H1 (cell line): ENCODE measurements at regions not wholly inside any gene's neighbourhood (a gene's known extent, or its start where the extent isn't known, plus 50 kb on each side); places are given as distances from the start of the nearest gene placed in this dataset.

Experiments
- CTCF ChIA-PET: fragments of 300-600 bp; sonication (Branson Sonifier 250); formaldehyde crosslinking; loops from one replicate; lab custom pipeline; 2021; ENCODE audit not compliant: partially characterized antibody; lab: Charles Lee
- POLR2A ChIA-PET: fragments of 300-600 bp; sonication (Branson Sonifier 250); formaldehyde crosslinking; loops from one replicate; lab custom pipeline; 2021; ENCODE audit warnings: inconsistent platforms; ENCODE audit not compliant: partially characterized antibody; lab: Charles Lee
- DNase-seq, 2 experiments: peaks; one replicate each; pipeline versions ENCODE4 v3.0.0 to v3.0.0-alpha.2; 2010 to 2022; ENCODE audit warnings: low spot score in 2 of 2, low read depth in 1 of 2, mixed read lengths in 1 of 2
- FAIRE-seq: peaks from 2 replicates; lab custom pipeline; 2011; peaks lifted over from hg19 to GRCh38; lab: Jason Lieb, UNC
- H2AFZ ChIP-seq: 2 replicates; pipeline ENCODE4 v1.8.1; 2012; ENCODE audit warnings: low read length, inconsistent platforms
- H2AK5ac ChIP-seq: 2 replicates; pipeline ENCODE4 v1.6.1; 2013; ENCODE audit warnings: low read depth, low read length
- H2BK120ac ChIP-seq: replicated peaks from 2 replicates; pipeline ENCODE3; 2013; ENCODE audit warnings: low read depth, low read length, inconsistent platforms
- H2BK12ac ChIP-seq: 2 replicates; pipeline ENCODE4 v1.6.1; 2013; ENCODE audit warnings: low read depth, low read length
- H2BK15ac ChIP-seq: 2 replicates; pipeline ENCODE4 v1.6.1; 2013; ENCODE audit warnings: low read length
- H2BK20ac ChIP-seq: 2 replicates; pipeline ENCODE4 v1.6.1; 2013; ENCODE audit warnings: low read length
- H2BK5ac ChIP-seq: 2 replicates; pipeline ENCODE4 v1.6.1; 2013; ENCODE audit warnings: low read depth, low read length
- H3K14ac ChIP-seq: 2 replicates; pipeline ENCODE4 v1.6.1; 2013; ENCODE audit warnings: inconsistent platforms; ENCODE audit not compliant: insufficient read length
- H3K18ac ChIP-seq: 2 replicates; pipeline ENCODE4 v1.6.1; 2013; ENCODE audit warnings: low read length; ENCODE audit errors: extremely low read depth
- H3K23ac ChIP-seq: 2 replicates; pipeline ENCODE4 v1.6.1; 2013; ENCODE audit warnings: inconsistent platforms; ENCODE audit not compliant: insufficient read length
- H3K23me2 ChIP-seq: 2 replicates; pipeline ENCODE4 v1.6.1; 2013; ENCODE audit warnings: low read depth, low read length
- H3K27ac ChIP-seq: 2 replicates; pipeline ENCODE4 v1.6.1; 2011; ENCODE audit warnings: low read depth, low read length, inconsistent platforms
- H3K27me3 ChIP-seq, 4 experiments: replicated peaks in 1 of 4; 1 replicate in 1 of 4; 2 replicates in 3 of 4; pipeline versions ENCODE4 v1.6.1 to v1.8.1; 2011 to 2013; ENCODE audit warnings: low read length in 3 of 4, mild to moderate bottlenecking in 3 of 4, inconsistent platforms in 2 of 4, mixed read lengths in 2 of 4, moderate library complexity in 1 of 4; ENCODE audit not compliant: control insufficient read depth in 3 of 4, insufficient read depth in 3 of 4; ENCODE audit errors: extremely low read depth in 1 of 4
- H3K36me3 ChIP-seq, 4 experiments: 2 replicates each; pipeline versions ENCODE4 v1.6.1 to v1.8.1; 2011 to 2013; ENCODE audit warnings: mild to moderate bottlenecking in 4 of 4, low read length in 3 of 4, moderate library complexity in 2 of 4, control low read depth in 1 of 4, inconsistent platforms in 1 of 4; ENCODE audit not compliant: insufficient read depth in 4 of 4, control insufficient read depth in 2 of 4
- H3K4ac ChIP-seq: replicated peaks from 2 replicates; pipeline ENCODE3; 2013; ENCODE audit warnings: low read length, low read depth, mixed read lengths, inconsistent platforms; ENCODE audit not compliant: insufficient read length
- H3K4me1 ChIP-seq, 4 experiments: replicated peaks in 1 of 4; 1 replicate in 1 of 4; 2 replicates in 3 of 4; pipeline versions ENCODE4 v1.6.1 to v1.8.1; 2011 to 2013; ENCODE audit warnings: low read length in 3 of 4, inconsistent platforms in 2 of 4, mixed read lengths in 1 of 4; ENCODE audit not compliant: insufficient read depth in 4 of 4, control insufficient read depth in 3 of 4
- H3K4me2 ChIP-seq, 2 experiments: 2 replicates each; pipeline versions ENCODE4 v1.6.1 to v1.8.1; 2011 to 2013; ENCODE audit warnings: low read depth in 2 of 2, low read length in 2 of 2, control low read depth in 1 of 2, inconsistent platforms in 1 of 2, mild to moderate bottlenecking in 1 of 2; ENCODE audit not compliant: insufficient read depth in 1 of 2
- H3K4me3 ChIP-seq, 4 experiments: fragments of 200-600, 300-600 bp in 1 of 4; sonication (generic), shearing (Covaris generic), sonication (Bioruptor Twin) in 1 of 4; 2 replicates each; pipeline versions ENCODE4 v1.5.1 to v1.8.1; 2011 to 2016; ENCODE audit warnings: low read length in 4 of 4, low read depth in 3 of 4, control low read depth in 2 of 4, inconsistent platforms in 2 of 4, mild to moderate bottlenecking in 2 of 4, mixed read lengths in 1 of 4, moderate library complexity in 1 of 4; ENCODE audit not compliant: insufficient read depth in 2 of 4; ENCODE audit errors: extremely low read depth in 1 of 4
- H3K56ac ChIP-seq: replicated peaks from 2 replicates; pipeline ENCODE3; 2013; ENCODE audit warnings: low read depth, mild to moderate bottlenecking, mixed read lengths, low read length, inconsistent platforms; ENCODE audit not compliant: insufficient read length
- H3K79me1 ChIP-seq: 2 replicates; pipeline ENCODE4 v1.6.1; 2013; ENCODE audit warnings: low read depth, low read length, control low read depth
- H3K79me2 ChIP-seq, 2 experiments: 2 replicates each; pipeline versions ENCODE4 v1.6.1 to v1.8.1; 2012 to 2013; ENCODE audit warnings: low read length in 2 of 2, mild to moderate bottlenecking in 2 of 2, inconsistent platforms in 1 of 2; ENCODE audit not compliant: insufficient read depth in 2 of 2, control insufficient read depth in 1 of 2
- H3K9ac ChIP-seq, 4 experiments: replicated peaks in 1 of 4; 1 replicate in 1 of 4; 2 replicates in 3 of 4; pipeline versions ENCODE4 v1.6.1 to v1.8.1; 2011 to 2013; ENCODE audit warnings: low read depth in 3 of 4, low read length in 3 of 4, control low read depth in 2 of 4, mild to moderate bottlenecking in 2 of 4, moderate library complexity in 2 of 4, inconsistent platforms in 1 of 4; ENCODE audit errors: extremely low read depth in 1 of 4
- H3K9me3 ChIP-seq, 2 experiments: 2 replicates each; pipeline versions ENCODE4 v1.6.1 to v1.8.1; 2012 to 2013; ENCODE audit warnings: mild to moderate bottlenecking in 2 of 2, moderate library complexity in 2 of 2, control low read depth in 1 of 2, inconsistent platforms in 1 of 2, low read depth in 1 of 2, low read length in 1 of 2, mixed read lengths in 1 of 2; ENCODE audit not compliant: insufficient read depth in 2 of 2
- H4K20me1 ChIP-seq, 2 experiments: replicated peaks in 1 of 2; 2 replicates each; pipeline versions ENCODE3 to v1.8.1; 2011 to 2013; ENCODE audit warnings: inconsistent platforms in 2 of 2, low read length in 2 of 2, mild to moderate bottlenecking in 1 of 2; ENCODE audit not compliant: insufficient read depth in 2 of 2, control insufficient read depth in 1 of 2
- H4K5ac ChIP-seq: 2 replicates; pipeline ENCODE4 v1.6.1; 2013; ENCODE audit warnings: low read length, low read depth, mixed read lengths, inconsistent platforms; ENCODE audit not compliant: insufficient read length
- H4K8ac ChIP-seq: 2 replicates; pipeline ENCODE4 v1.8.0; 2013; ENCODE audit warnings: mild to moderate bottlenecking, moderate library complexity, low read length, inconsistent platforms; ENCODE audit not compliant: insufficient read depth; ENCODE audit errors: extremely low read depth
- H4K91ac ChIP-seq: replicated peaks from 2 replicates; pipeline ENCODE3; 2013; ENCODE audit warnings: low read length, mixed read lengths, inconsistent platforms; ENCODE audit not compliant: insufficient read length
- CHD2 ChIP-seq: IDR thresholded peaks from 2 replicates; pipeline ENCODE4 v1.6.1; 2012; ENCODE audit warnings: low read length, improper control_type of control experiment
- EGR1 ChIP-seq: IDR thresholded peaks from 2 replicates; pipeline ENCODE4 v1.6.1; 2011; ENCODE audit warnings: low read depth, low read length, borderline replicate concordance
- EZH2 ChIP-seq: fragments of 200-600 bp; sonication (generic); IDR thresholded peaks from 2 replicates; pipeline ENCODE4 v1.7.1; 2012; ENCODE audit warnings: low read depth, mild to moderate bottlenecking, moderate library complexity, low read length, inconsistent platforms; ENCODE audit not compliant: severe bottlenecking
- KDM1A ChIP-seq: fragments of 200-600, 300-600 bp; sonication (generic); IDR thresholded peaks from 2 replicates; pipeline ENCODE4 v1.7.1; 2016; ENCODE audit warnings: mild to moderate bottlenecking, low read length, borderline replicate concordance
- NRF1 ChIP-seq: IDR thresholded peaks from 2 replicates; pipeline ENCODE4 v1.6.1; 2011; ENCODE audit warnings: mild to moderate bottlenecking, low read depth, low read length, improper control_type of control experiment
- POLR2A ChIP-seq, 2 experiments: IDR thresholded peaks; 1 replicate in 1 of 2; 2 replicates in 1 of 2; pipeline ENCODE4 v1.6.1; 2011; ENCODE audit warnings: low read depth in 2 of 2, low read length in 2 of 2, mild to moderate bottlenecking in 2 of 2; ENCODE audit errors: control extremely low read depth in 1 of 2
- RBBP5 ChIP-seq: IDR thresholded peaks from 2 replicates; pipeline ENCODE4 v1.7.1; 2012; ENCODE audit warnings: low read depth, mild to moderate bottlenecking, inconsistent platforms, low read length, moderate library complexity, borderline replicate concordance
- SAP30 ChIP-seq: fragments of 300-600 bp; sonication (generic); IDR thresholded peaks from 2 replicates; pipeline ENCODE4 v1.7.1; 2012; ENCODE audit warnings: low read length, moderate library complexity, mild to moderate bottlenecking, inconsistent platforms; ENCODE audit not compliant: insufficient read depth, insufficient replicate concordance
- SIRT6 ChIP-seq: IDR thresholded peaks from one replicate; pipeline ENCODE4 v1.7.1; 2012; ENCODE audit warnings: low read length, inconsistent platforms
- SUZ12 ChIP-seq: fragments of 200-600 bp; sonication (generic); IDR thresholded peaks from 2 replicates; pipeline ENCODE4 v1.6.1; 2012; ENCODE audit warnings: mild to moderate bottlenecking, inconsistent platforms, low read length, moderate library complexity, mixed read lengths
- TBP ChIP-seq: IDR thresholded peaks from 2 replicates; pipeline ENCODE4 v1.6.1; 2011; ENCODE audit warnings: low read depth, low read length, improper control_type of control experiment
- ZNF274 ChIP-seq: IDR thresholded peaks from 2 replicates; pipeline ENCODE4 v1.7.0; 2012; ENCODE audit warnings: low read length, borderline replicate concordance; ENCODE audit errors: extremely low read depth
- WGBS, 2 experiments: shearing (Covaris generic) in 1 of 2; methylation state at CpG; one replicate each; pipeline versions ENCODE4 v1.1.6 to v1.1.7; 2013 to 2015; ENCODE audit warnings: low lambda C conversion rate in 2 of 2, mixed read lengths in 2 of 2, inconsistent platforms in 1 of 2, low coverage in 1 of 2, missing lambda C conversion rate in 1 of 2; ENCODE audit not compliant: insufficient replicate concordance in 2 of 2, insufficient coverage in 1 of 2, insufficient read length in 1 of 2; ENCODE audit errors: extremely low coverage in 1 of 2, missing lambda C conversion rate in 1 of 2; 5-methylcytosine and 5-hydroxymethylcytosine counted together
- TF ChIP-seq, protein P1 (sequence below), 3 experiments: IDR thresholded peaks; 1 replicate in 2 of 3; 2 replicates in 1 of 3; pipeline versions ENCODE4 v1.5.1 to v1.6.1; 2011; ENCODE audit warnings: low read length in 3 of 3, mild to moderate bottlenecking in 3 of 3, inconsistent platforms in 2 of 3, low read depth in 1 of 3, moderate library complexity in 1 of 3; ENCODE audit not compliant: insufficient read depth in 1 of 3; ENCODE audit errors: control extremely low read depth in 1 of 3

DNA sequence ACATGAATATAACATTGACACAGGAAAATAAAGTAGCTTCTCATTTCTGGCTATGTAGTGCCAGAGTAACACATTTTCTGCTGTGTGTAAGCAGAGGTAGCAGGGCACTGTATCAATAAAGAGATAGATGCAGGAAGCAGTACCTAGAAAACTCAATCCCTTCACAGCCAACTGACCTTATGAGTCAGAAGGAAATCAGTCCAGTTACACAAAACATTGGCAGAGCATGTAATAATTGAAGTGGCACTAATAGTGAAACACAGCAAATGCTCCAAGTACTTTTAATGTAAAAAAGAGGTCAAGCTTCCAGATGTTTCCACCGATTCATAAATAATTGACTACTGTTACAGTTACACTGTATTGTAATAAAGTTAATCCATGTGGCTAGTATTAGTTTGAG is 706.6 kb downstream of the EFNA5 start:
- no peak overlapping the region for H3K9ac ChIP-seq
- no peak overlapping the region for H3K56ac ChIP-seq
- H2BK12ac ChIP-seq, result no peak overlapping the region
- ChIA-PET POLR2A (no interaction called here), CTCF (no interaction called here)
- no peaks in the 10 kb centered on the region for H3K79me1 ChIP-seq
- H3K27ac ChIP-seq, result no peak overlapping the region
- no peak overlapping the region for H3K23ac ChIP-seq
- no peak overlapping the region for H2AFZ ChIP-seq
- H4K20me1 ChIP-seq, result no peaks in the 10 kb centered on the region
- H3K4me2 ChIP-seq, result no peak overlapping the region
- H3K23me2 ChIP-seq, result no peaks in the 10 kb centered on the region
- H3K4me1 ChIP-seq, result no peaks in the 10 kb centered on the region
- no peak overlapping the region for H3K14ac ChIP-seq
- 100% methylated on average over 1 of the region's 1 CpG; no CpG with 5 or more reads in 1 of the 2 experiments for WGBS, 2 experiments
- DNase-seq, result no peak
- H3K4ac ChIP-seq, result no peak overlapping the region
- no peak overlapping the region for H2BK120ac ChIP-seq
- no peak for FAIRE-seq
- H3K9me3 ChIP-seq, result no peaks in the 10 kb centered on the region
- no peaks in the 10 kb centered on the region for H3K79me2 ChIP-seq
- H4K91ac ChIP-seq, result no peak overlapping the region
- no peak overlapping the region for H2AK5ac ChIP-seq
- H3K36me3 ChIP-seq, result peaks cover 0 to 6% (median 0%) of the 10 kb centered on the region in 4 experiments; a peak in 3 of 8 replicates
- no peak overlapping the region for H4K5ac ChIP-seq
- H2BK15ac ChIP-seq, result no peak overlapping the region
- no peak overlapping the region for H3K18ac ChIP-seq
- no peak overlapping the region for H3K4me3 ChIP-seq
- no peaks in the 10 kb centered on the region for H3K27me3 ChIP-seq
- no peak overlapping the region for H2BK5ac ChIP-seq
- H4K8ac ChIP-seq, result no peak overlapping the region
- H2BK20ac ChIP-seq, result no peak overlapping the region
- no peak for TF ChIP-seq TBP
- no peak for TF ChIP-seq RBBP5
- TF ChIP-seq SIRT6, result no peak
- TF ChIP-seq, protein P1, sequence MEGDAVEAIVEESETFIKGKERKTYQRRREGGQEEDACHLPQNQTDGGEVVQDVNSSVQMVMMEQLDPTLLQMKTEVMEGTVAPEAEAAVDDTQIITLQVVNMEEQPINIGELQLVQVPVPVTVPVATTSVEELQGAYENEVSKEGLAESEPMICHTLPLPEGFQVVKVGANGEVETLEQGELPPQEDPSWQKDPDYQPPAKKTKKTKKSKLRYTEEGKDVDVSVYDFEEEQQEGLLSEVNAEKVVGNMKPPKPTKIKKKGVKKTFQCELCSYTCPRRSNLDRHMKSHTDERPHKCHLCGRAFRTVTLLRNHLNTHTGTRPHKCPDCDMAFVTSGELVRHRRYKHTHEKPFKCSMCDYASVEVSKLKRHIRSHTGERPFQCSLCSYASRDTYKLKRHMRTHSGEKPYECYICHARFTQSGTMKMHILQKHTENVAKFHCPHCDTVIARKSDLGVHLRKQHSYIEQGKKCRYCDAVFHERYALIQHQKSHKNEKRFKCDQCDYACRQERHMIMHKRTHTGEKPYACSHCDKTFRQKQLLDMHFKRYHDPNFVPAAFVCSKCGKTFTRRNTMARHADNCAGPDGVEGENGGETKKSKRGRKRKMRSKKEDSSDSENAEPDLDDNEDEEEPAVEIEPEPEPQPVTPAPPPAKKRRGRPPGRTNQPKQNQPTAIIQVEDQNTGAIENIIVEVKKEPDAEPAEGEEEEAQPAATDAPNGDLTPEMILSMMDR (IDR thresholded peaks at IDR 0.05; ENCODE audit: control extremely low read depth in 1 of 3, insufficient read depth in 1 of 3, low read depth in 1 of 3, low read length in 3 of 3), result no peak
- no peak for TF ChIP-seq KDM1A
- no peak for TF ChIP-seq EGR1
- TF ChIP-seq NRF1, result no peak
- TF ChIP-seq CHD2, result no peak
- TF ChIP-seq EZH2, result no peak
- no peak for TF ChIP-seq ZNF274
- TF ChIP-seq POLR2A (IDR thresholded peaks at IDR 0.05; ENCODE audit: control extremely low read depth in 1 of 2, low read depth in 2 of 2, low read length in 2 of 2), result no peak
- TF ChIP-seq SUZ12, result no peak
- no peak for TF ChIP-seq SAP30
